ENCODE measurements at regions not wholly inside any gene's neighbourhood (a gene's known extent, or its start where the extent isn't known, plus 50 kb on each side); places are given as distances from the start of the nearest gene placed in this dataset.

DNA sequence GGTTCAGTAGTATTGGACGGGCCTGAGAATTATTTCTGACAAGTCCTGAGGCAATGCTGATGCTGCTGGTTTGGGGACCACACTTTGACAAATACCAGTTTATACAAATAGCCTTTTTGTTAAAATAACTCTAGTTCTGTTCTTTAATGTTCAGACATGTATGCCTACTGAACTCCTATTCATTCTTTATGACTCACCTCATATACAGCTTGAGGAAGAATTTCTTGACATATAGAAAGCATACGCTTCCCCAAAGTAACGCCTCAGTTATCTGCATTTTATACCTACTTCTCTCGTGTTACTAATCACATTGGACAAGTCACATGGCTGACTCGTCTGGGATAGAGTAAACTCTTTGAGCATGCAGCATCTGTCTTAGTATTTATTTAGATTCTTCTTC, 145.4 kb upstream of the GOLIM4 start:
- TF ChIP-seq, protein P1, sequence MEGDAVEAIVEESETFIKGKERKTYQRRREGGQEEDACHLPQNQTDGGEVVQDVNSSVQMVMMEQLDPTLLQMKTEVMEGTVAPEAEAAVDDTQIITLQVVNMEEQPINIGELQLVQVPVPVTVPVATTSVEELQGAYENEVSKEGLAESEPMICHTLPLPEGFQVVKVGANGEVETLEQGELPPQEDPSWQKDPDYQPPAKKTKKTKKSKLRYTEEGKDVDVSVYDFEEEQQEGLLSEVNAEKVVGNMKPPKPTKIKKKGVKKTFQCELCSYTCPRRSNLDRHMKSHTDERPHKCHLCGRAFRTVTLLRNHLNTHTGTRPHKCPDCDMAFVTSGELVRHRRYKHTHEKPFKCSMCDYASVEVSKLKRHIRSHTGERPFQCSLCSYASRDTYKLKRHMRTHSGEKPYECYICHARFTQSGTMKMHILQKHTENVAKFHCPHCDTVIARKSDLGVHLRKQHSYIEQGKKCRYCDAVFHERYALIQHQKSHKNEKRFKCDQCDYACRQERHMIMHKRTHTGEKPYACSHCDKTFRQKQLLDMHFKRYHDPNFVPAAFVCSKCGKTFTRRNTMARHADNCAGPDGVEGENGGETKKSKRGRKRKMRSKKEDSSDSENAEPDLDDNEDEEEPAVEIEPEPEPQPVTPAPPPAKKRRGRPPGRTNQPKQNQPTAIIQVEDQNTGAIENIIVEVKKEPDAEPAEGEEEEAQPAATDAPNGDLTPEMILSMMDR (IDR thresholded peaks at IDR 0.05; ENCODE audit: low read length): no peak
- no peak for TF ChIP-seq EZH2 (IDR thresholded peaks at IDR 0.05; ENCODE audit: borderline replicate concordance, low read length)
